ENCODE measurements at regions not wholly inside any gene's neighbourhood (a gene's known extent, or its start where the extent isn't known, plus 50 kb on each side); places are given as distances from the start of the nearest gene placed in this dataset.

GRCh38 chr2:58796239-58796910 lies 555.2 kb upstream of the FANCL start:
- no peak for ATAC-seq
- no peak for TF ChIP-seq BACH2 (CRISPR knock-in tag; IDR thresholded peaks at IDR 0.05; ENCODE audit: borderline replicate concordance)
- no peak for TF ChIP-seq ARNTL (CRISPR knock-in tag; IDR thresholded peaks at IDR 0.05; ENCODE audit: borderline replicate concordance, low read depth)
- no peak for TF ChIP-seq ZNF8 (CRISPR knock-in tag; IDR thresholded peaks at IDR 0.05)
- no peak for TF ChIP-seq CREB5 (CRISPR knock-in tag; IDR thresholded peaks at IDR 0.05; ENCODE audit: low read depth)
- no peak for TF ChIP-seq OSR1 (CRISPR knock-in tag; IDR thresholded peaks at IDR 0.05)
- no peak for TF ChIP-seq CSRNP3 (CRISPR knock-in tag; IDR thresholded peaks at IDR 0.05)
- TF ChIP-seq SNAI2 (CRISPR knock-in tag; IDR thresholded peaks at IDR 0.05), result no peak
- no peak for TF ChIP-seq PPARA (CRISPR knock-in tag; IDR thresholded peaks at IDR 0.05; ENCODE audit: borderline replicate concordance)
- no peak for TF ChIP-seq POU6F1 (CRISPR knock-in tag; IDR thresholded peaks at IDR 0.05; ENCODE audit: borderline replicate concordance, low read depth)
- TF ChIP-seq ZFP30 (CRISPR knock-in tag; IDR thresholded peaks at IDR 0.05), result no peak
- no peak for TF ChIP-seq ISL1 (CRISPR knock-in tag; IDR thresholded peaks at IDR 0.05)
- TF ChIP-seq TCF4 (CRISPR knock-in tag; IDR thresholded peaks at IDR 0.05; ENCODE audit: borderline replicate concordance), result no peak
- TF ChIP-seq ESRRG (CRISPR knock-in tag; IDR thresholded peaks at IDR 0.05), result no peak
- no peak for TF ChIP-seq TSHZ2 (CRISPR knock-in tag; IDR thresholded peaks at IDR 0.05)
- no peak for TF ChIP-seq TOX (CRISPR knock-in tag; IDR thresholded peaks at IDR 0.05; ENCODE audit: borderline replicate concordance)
- no peak for TF ChIP-seq ZFP3 (CRISPR knock-in tag; IDR thresholded peaks at IDR 0.05)
- no peak for TF ChIP-seq ZNF565 (CRISPR knock-in tag; conservative IDR thresholded peaks at IDR 0.05; ENCODE audit: low read depth)
- no peak for TF ChIP-seq CSDC2 (CRISPR knock-in tag; IDR thresholded peaks at IDR 0.05)
- no peak for TF ChIP-seq ZNF70 (CRISPR knock-in tag; IDR thresholded peaks at IDR 0.05)
- no peak for TF ChIP-seq ZC3H10 (CRISPR knock-in tag; IDR thresholded peaks at IDR 0.05)

GRCh38 chr2:58794916-58795315 lies 553.8 kb upstream of the FANCL start:
- TF ChIP-seq GLIS3 (CRISPR knock-in tag; IDR thresholded peaks at IDR 0.05), result no peak
- no peak for TF ChIP-seq CSRNP3 (CRISPR knock-in tag; IDR thresholded peaks at IDR 0.05)
- TF ChIP-seq CREB5 (CRISPR knock-in tag; IDR thresholded peaks at IDR 0.05; ENCODE audit: low read depth), result no peak
- no peak for TF ChIP-seq PATZ1 (CRISPR knock-in tag; IDR thresholded peaks at IDR 0.05; ENCODE audit: borderline replicate concordance)
- no peak for TF ChIP-seq ZFP30 (CRISPR knock-in tag; IDR thresholded peaks at IDR 0.05)
- no peak for TF ChIP-seq TSHZ2 (CRISPR knock-in tag; IDR thresholded peaks at IDR 0.05)
- no peak for TF ChIP-seq ZFP3 (CRISPR knock-in tag; IDR thresholded peaks at IDR 0.05)
- TF ChIP-seq ISL1 (CRISPR knock-in tag; IDR thresholded peaks at IDR 0.05), result no peak
- no peak for TF ChIP-seq TOX (CRISPR knock-in tag; IDR thresholded peaks at IDR 0.05; ENCODE audit: borderline replicate concordance)
- ATAC-seq, result no peak
